K562 (cell line): ENCODE measurements at regions not wholly inside any gene's neighbourhood (a gene's known extent, or its start where the extent isn't known, plus 50 kb on each side); places are given as distances from the start of the nearest gene placed in this dataset.

Experiments used
- ATAC-seq: fragments of 200-7000 bp; cut with Tn5 transposase; 3 replicates; pipeline ENCODE4 v1.9.1; 2020; ENCODE audit warnings: moderate library complexity
- BruUV-seq: library from RNA; stranded (reverse); fragments of 400-500 nt; replicated peaks from 2 replicates; lab custom pipeline; 2021; lab: Mats Ljungman, UMichigan
- CTCF ChIA-PET: fragments of 300-600 bp; formaldehyde crosslinking; extraction: SDS; loops from one replicate; lab custom pipeline; 2021; ENCODE audit warnings: low intra/inter-chr PET ratio; lab: Yijun Ruan, JAX
- POLR2A ChIA-PET: fragments of 300-600, 350-650 bp; sonication (Branson Sonifier 250); formaldehyde crosslinking; extraction: SDS; loops from one replicate; lab custom pipeline; 2021; ENCODE audit warnings: antibody characterized with exemption, inconsistent platforms; lab: Yijun Ruan, JAX
- DNase-seq, 4 experiments: peaks; one replicate each; pipeline versions ENCODE4 v3.0.0 to v3.0.0-alpha.2; 2011 to 2018; ENCODE audit warnings: low spot score in 3 of 4, mixed read lengths in 3 of 4; ENCODE audit errors: extremely low read depth in 1 of 4
- FAIRE-seq: peaks from 2 replicates; lab custom pipeline; 2011; peaks lifted over from hg19 to GRCh38; lab: Jason Lieb, UNC
- H2AFZ ChIP-seq: 2 replicates; pipeline ENCODE4 v1.6.0; 2011; ENCODE audit warnings: low read depth, low read length, control low read depth, inconsistent platforms
- H3K27ac ChIP-seq: fragments of 200-600 bp; 3 replicates; pipeline ENCODE4 v1.8.0; 2011; ENCODE audit warnings: low read depth, mild to moderate bottlenecking, control low read depth, inconsistent platforms, low read length, moderate library complexity, mixed read lengths; ENCODE audit errors: extremely low read depth
- H3K27me3 ChIP-seq, 2 experiments: fragments of 300-600 bp in 1 of 2; 2 replicates in 1 of 2; 3 replicates in 1 of 2; pipeline versions ENCODE4 v1.6.0 to v1.8.0; 2011; ENCODE audit warnings: inconsistent platforms in 2 of 2, low read length in 2 of 2, mild to moderate bottlenecking in 1 of 2, mixed read lengths in 1 of 2, moderate library complexity in 1 of 2; ENCODE audit not compliant: control insufficient read depth in 2 of 2, insufficient read depth in 2 of 2
- H3K36me3 ChIP-seq: fragments of 300-600 bp; 3 replicates; pipeline ENCODE4 v1.8.0; 2011; ENCODE audit warnings: mild to moderate bottlenecking, low read length, inconsistent platforms; ENCODE audit not compliant: control insufficient read depth, insufficient read depth
- H3K4me1 ChIP-seq, 2 experiments: fragments of 200-600 bp in 1 of 2; replicated peaks in 1 of 2; 2 replicates in 1 of 2; 3 replicates in 1 of 2; pipeline versions ENCODE4 v1.5.1 to v1.8.0; 2011; ENCODE audit warnings: inconsistent platforms in 2 of 2, low read length in 2 of 2, mild to moderate bottlenecking in 1 of 2, mixed read lengths in 1 of 2, moderate library complexity in 1 of 2; ENCODE audit not compliant: control insufficient read depth in 2 of 2, insufficient read depth in 2 of 2
- H3K4me2 ChIP-seq: 2 replicates; pipeline ENCODE4 v1.6.1; 2011; ENCODE audit warnings: low read length, control low read depth, inconsistent platforms, mixed read lengths; ENCODE audit not compliant: insufficient read depth
- H3K4me3 ChIP-seq: fragments of 200-600 bp; sonication (generic), shearing (Covaris generic); 2 replicates; pipeline ENCODE4 v1.5.1; 2016; ENCODE audit warnings: control low read depth, inconsistent platforms
- H3K79me2 ChIP-seq: fragments of 200-600 bp; 3 replicates; pipeline ENCODE4 v1.8.0; 2011; ENCODE audit warnings: low read length, inconsistent platforms; ENCODE audit not compliant: control insufficient read depth, insufficient read depth
- H3K9ac ChIP-seq, 2 experiments: 2 replicates each; pipeline versions ENCODE4 v1.6.0 to v1.6.1; 2011; ENCODE audit warnings: low read depth in 2 of 2, low read length in 2 of 2, control low read depth in 1 of 2, inconsistent platforms in 1 of 2, mild to moderate bottlenecking in 1 of 2, mixed read lengths in 1 of 2; ENCODE audit not compliant: insufficient read depth in 1 of 2
- H3K9me1 ChIP-seq: one replicate; pipeline ENCODE4 v1.6.0; 2011; ENCODE audit warnings: inconsistent platforms, mild to moderate bottlenecking, low read length, moderate library complexity; ENCODE audit not compliant: control insufficient read depth, insufficient read depth
- H3K9me3 ChIP-seq: replicated peaks from 2 replicates; pipeline ENCODE4 v1.5.1; 2011; ENCODE audit warnings: low read depth, low read length, inconsistent platforms; ENCODE audit not compliant: control insufficient read depth, insufficient read depth
- H4K20me1 ChIP-seq: replicated peaks from 2 replicates; pipeline ENCODE4 v1.6.1; 2011; ENCODE audit warnings: low read length, inconsistent platforms, mixed read lengths; ENCODE audit not compliant: control insufficient read depth, insufficient read depth
- HBP1 ChIP-seq: fragments of 450-650 bp; formaldehyde crosslinking; IDR thresholded peaks from 2 replicates; pipeline ENCODE4 v1.4.0; 2022; ENCODE audit warnings: missing genetic modification characterization
- MECOM ChIP-seq: fragments of 250-450 bp; sonication (Bioruptor Pico); IDR thresholded peaks from 2 replicates; pipeline ENCODE4 v1.8.0; 2022; ENCODE audit warnings: inconsistent platforms
- ZNF395 ChIP-seq: fragments of 200-800 bp; sonication (Bioruptor generic); IDR thresholded peaks from 2 replicates; pipeline ENCODE4 v1.6.1; 2017; ENCODE audit warnings: missing genetic modification characterization, missing compliant biosample characterization
- ZNF407 ChIP-seq: fragments of 450-650 bp; IDR thresholded peaks from 2 replicates; pipeline ENCODE4 v1.6.1; 2016; ENCODE audit warnings: low read depth
- ZNF778 ChIP-seq: fragments of 450-650 bp; formaldehyde crosslinking; IDR thresholded peaks from 2 replicates; pipeline ENCODE4 v1.4.0; 2020; ENCODE audit warnings: mild to moderate bottlenecking, moderate library complexity
- in situ Hi-C: fragments of 300-500 bp; cut with MboI; formaldehyde crosslinking; loops from 4 replicates; pipeline ENCODE4 v1.15.0; 2018; ENCODE audit warnings: inconsistent platforms, mixed read lengths
- intact Hi-C: fragments of 100-400 bp; cut with micrococcal nuclease; formaldehyde crosslinking; loops from 2 replicates; pipeline ENCODE4 v1.14.2; 2022

GRCh38 chr3:144275005-144275404 lies 303.4 kb downstream of the DIPK2A start:
- no peaks in the 10 kb centered on the region for H3K79me2 ChIP-seq
- no peak overlapping the region for H3K4me3 ChIP-seq
- no peak for FAIRE-seq
- in situ Hi-C loops, result no loop called here
- ATAC-seq, result no peak
- no TSS peak for BruUV-seq
- no peaks in the 10 kb centered on the region for H3K4me1 ChIP-seq
- H3K36me3 ChIP-seq, result no peaks in the 10 kb centered on the region
- POLR2A ChIA-PET, result no interaction called here
- no peaks in the 10 kb centered on the region for H3K27me3 ChIP-seq
- no peak overlapping the region for H3K4me2 ChIP-seq
- no peak overlapping the region for H3K27ac ChIP-seq
- H2AFZ ChIP-seq, result no peak overlapping the region
- intact Hi-C loops, result no loop called here
- no peak overlapping the region for H3K9ac ChIP-seq
- no peaks in the 10 kb centered on the region for H4K20me1 ChIP-seq
- DNase-seq, result no peak
- no peaks in the 10 kb centered on the region for H3K9me1 ChIP-seq
- CTCF ChIA-PET, result no interaction called here
- H3K9me3 ChIP-seq, result no peaks in the 10 kb centered on the region
- TF ChIP-seq MECOM (CRISPR knock-in tag), result no peak
- no peak for TF ChIP-seq HBP1 (CRISPR knock-in tag)
- TF ChIP-seq ZNF407, result no peak
- TF ChIP-seq ZNF778 (CRISPR knock-in tag), result no peak
- TF ChIP-seq ZNF395, result no peak
